ENCODE measurements at regions not wholly inside any gene's neighbourhood (a gene's known extent, or its start where the extent isn't known, plus 50 kb on each side); places are given as distances from the start of the nearest gene placed in this dataset.

DNA sequence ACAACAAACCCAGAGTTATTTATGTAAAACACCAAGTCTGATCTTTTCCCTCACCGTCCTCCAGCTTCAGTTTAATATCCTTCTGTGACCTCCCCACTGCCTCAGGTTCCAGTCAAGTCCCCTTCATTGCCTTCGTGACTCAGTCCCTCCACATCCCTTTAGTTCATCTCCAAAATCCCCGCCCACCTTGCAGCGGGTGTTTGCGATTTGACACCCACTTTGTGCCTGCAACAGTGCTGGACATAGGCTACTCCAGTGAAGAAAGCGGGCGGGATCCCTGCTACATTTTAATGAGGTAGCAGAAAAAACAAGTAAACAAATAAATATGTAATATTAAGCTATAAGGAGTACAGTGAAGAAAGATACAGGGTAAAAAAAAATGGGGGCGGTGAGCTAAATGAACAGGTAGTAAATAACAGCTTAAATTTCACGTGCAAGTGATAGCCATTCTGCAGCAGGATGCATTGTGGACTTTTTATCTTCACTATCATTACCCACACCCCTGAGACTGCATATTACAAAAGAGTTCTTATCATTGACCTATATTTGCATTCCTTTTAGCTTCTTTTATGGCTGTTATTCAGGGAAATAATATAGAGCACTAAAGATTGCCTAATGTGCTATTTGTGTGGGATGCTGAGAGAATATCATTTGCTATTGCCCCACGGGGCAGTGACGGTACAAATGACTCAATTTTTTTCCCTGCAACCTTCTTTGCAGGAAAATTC is 222.8 kb upstream of the NUDT4 start:
- DNase-seq (ENCODE audit: low read depth in 2 of 2): no peak

DNA sequence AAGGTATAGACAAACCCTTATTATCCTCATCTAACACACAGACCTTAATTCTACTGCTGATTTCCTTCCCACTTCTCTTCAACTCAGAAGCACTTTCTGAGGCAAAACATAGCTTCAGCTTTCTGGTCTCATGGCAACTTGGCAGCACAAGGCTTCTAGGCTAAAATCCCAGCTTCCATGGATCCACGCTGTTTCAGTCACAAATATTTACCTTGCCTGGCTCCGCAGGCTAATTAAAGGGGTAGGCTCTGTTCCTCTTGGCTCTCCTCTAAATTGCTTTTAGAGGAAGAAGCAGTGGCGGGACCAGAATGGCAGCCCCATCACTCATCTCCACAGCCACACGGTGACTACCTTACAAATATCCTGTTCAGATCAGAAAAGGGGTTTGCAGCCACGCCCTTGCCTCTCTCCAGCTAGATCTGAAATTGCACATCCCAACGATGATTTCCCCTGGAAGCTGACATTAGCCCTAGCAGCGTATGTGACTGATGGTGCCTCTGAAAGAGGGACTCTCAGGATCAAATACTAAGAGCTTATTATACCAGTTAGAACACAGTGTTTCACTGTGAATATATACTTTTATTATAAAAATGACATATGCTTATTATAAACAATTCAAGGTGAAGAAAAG is 221.5 kb upstream of the NUDT4 start:
- no peak for DNase-seq (ENCODE audit: low read depth in 2 of 2)

DNA sequence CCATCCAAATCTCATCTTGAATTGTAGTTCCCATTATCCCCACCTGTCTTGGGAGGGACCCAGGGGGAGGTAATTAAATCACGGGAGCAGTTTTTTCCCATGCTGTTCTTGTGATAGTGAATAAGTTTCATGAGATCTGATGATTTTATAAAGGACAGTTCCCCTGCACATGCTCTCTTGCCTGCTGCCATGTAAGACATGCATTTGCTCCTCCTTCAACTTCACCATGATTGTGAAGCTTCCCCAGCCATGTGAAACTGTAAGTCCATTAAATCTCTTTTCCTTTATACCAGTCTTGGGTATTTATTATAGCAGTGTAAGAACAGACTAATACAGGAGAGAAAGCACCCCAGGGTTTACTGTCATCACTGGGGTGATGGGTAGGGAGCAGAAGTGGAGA is 220.4 kb upstream of the NUDT4 start:
- no peak for DNase-seq (ENCODE audit: low read depth in 2 of 2)

DNA sequence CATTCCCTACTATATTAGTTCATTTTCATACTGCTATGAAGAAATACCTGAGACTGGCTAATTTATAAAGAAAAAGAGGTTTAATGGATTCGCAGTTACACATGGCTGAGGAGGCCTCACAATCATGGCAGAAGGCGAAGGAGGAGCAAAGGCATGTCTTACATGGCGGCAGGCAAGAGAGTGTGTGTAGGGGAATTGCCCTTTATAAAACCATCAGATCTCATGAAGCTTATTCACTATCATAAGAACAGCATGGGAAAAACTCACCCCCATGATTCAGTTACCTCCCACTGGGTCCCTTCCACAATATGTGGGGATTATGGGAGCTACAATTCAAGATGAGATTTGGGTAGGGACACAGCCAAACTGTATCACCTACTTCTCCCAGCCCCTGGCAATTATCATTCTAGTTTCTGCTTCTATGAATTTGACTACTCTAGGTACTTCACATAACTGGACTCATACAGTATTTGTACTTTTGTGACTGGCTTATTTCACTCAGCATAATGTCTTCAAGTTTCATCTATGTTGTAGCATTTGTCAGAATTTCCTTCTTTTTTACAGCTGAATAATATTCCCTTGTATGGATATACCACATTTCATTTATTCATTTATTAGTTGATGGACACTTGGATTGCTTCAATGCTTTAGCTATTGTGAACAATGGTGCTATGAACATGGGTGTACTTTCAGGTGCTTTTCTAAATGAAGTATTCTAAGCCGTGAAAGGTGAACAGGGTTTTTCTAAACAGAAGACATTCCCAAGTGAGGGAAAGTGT is 219.5 kb upstream of the NUDT4 start:
- DNase-seq (ENCODE audit: low read depth in 2 of 2): no peak

DNA sequence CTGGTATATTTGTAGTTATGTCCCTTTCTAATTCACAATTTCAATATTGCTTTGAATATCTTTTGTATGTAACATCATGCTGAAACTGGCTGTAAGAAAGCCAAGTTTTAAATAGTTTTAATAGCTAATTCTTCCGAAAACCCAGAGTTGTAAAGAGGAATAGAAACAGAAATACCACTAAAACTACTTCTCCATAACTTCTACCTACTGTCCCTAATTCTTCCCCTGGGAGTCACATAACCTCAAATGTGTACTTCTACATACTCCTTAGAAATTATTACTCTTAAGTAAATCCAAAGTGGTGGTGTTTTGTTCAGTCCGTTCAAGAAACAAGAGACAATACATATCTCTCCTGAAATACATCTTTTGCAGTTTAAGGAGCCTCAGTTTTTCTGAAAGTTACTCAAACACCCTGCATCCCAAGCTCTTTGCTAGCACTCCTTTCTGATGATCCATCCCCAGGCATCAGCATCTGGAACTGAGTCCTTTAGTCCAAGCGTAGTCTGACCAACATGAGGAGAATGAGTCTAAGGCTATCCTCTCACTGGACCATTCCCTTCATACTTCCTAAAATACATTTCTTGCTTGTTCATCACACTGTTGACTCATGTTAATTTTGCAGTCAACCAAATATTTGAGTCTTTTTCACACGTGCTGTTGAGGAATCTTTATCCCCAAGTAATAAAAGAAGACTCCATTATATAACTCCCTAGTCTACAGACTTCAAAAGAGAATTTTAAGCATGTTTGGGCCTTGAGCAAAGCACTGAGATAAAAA is 214.3 kb upstream of the NUDT4 start:
- DNase-seq (ENCODE audit: low read depth in 2 of 2): no peak

DNA sequence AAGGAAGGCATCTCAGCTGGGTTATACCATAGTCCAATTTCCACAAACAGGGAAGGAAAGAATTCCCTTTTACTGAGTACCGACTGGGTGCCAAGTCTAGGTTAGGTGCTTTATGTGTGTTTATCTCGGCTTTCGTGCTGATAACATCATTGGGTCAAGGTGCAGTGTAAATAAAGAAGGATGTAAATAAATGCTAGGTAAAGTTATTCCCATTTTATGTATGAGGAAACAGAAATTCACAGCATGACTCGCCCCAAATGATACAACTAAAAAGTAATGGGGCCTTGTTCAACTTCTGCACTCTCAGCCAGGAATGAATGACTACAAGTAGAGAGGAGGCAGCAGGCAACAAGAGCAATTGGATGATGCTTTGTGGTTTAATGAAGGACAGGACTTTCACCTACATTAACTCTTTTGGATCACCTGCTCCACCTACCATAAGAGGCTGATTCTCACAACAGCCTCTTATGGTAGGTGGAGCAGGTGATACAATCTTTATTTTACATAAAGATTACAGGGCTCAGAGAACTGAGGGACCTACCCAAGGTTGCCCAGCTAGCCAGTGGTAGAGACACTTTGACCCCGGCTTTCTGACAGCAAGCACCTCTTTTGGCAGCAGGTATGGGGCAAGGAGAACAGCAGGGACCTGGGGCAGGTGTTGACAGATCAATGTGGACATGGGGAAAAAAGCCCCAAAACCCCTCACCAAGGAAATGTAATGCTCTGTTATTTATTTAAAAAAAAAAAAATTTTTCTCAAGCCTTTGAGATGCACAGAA is 213.4 kb upstream of the NUDT4 start:
- no peak for DNase-seq (ENCODE audit: low read depth in 2 of 2)

DNA sequence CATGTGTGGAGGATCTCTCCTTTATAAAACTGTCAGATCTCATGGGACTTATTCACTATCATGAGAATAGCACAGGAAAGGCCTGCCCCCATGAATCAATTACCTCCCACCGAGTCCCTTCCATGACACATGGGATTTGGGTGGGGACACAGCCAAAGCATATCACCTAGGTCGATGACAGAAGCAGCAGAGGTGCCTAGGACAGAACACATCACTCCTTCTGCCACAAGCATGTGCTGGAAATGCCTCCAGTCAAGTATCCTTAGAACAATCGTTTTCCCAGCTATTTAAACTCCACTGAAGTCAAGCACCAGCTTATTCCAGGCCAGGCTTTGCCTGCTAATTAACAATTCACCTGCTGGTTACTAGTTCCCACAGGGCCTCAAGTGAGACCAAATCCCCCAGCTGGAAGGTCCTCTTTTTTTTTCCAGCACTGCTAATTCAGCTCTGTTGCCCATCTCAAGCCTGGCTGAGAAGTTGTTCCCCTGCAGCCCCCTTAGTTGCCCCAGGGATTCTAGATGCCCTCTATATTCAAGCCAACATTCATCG is 212.3 kb upstream of the NUDT4 start:
- DNase-seq (ENCODE audit: low read depth in 2 of 2): no peak

DNA sequence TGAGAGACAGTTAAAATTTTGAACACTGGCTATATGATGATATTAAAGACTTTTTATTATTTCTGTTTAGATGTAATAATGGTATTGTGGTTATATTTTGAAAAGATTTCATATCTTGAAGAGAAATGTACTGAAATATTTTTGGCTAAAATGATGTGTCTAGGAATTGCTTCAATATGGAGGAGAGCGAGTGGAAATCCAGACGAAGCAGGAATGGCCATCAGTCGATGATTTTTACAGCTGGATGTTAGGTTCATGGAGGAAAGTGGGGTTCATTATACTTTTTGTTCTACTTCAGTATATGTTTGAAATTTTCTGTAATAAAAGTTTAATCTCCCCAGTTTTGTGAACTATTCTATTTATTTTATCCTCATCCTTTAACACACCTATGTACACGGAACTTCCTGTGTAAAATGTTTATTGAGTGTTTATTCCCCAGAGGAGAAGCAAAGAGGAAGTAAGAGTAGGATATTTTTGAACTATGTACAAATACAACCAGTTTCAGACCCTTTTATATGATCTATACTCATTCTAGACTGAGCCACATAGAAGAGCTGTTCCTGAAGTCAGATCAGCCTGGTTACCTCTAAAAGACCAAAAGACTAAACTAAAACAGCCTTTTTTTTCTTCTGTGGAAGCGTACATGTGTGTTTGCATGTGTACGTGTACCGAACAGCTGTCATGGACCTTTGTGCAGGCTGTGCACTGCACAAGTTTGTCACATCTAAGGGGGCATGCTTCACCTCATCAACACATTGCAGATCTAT is 211.0 kb upstream of the NUDT4 start:
- DNase-seq (ENCODE audit: low read depth in 2 of 2): no peak

DNA sequence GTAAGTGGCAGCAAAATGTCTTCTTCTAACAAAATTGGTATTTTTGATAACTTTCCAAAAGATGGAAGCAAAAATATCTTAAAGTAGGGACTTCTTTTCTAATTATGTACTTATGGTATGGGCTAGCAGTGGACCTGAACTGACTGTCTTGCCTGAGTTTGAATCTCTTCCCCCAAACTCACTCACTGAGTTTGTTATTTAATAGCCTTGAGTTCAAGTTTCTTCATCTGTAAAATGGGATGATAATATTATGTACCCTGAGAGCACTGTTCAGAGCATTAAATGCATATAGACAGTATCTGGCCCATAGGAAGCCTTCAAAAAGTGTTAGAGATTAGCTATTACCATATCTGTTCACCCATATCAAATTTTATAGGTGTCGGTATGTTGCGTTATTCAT is 210.4 kb upstream of the NUDT4 start:
- no peak for DNase-seq (ENCODE audit: low read depth in 2 of 2)

DNA sequence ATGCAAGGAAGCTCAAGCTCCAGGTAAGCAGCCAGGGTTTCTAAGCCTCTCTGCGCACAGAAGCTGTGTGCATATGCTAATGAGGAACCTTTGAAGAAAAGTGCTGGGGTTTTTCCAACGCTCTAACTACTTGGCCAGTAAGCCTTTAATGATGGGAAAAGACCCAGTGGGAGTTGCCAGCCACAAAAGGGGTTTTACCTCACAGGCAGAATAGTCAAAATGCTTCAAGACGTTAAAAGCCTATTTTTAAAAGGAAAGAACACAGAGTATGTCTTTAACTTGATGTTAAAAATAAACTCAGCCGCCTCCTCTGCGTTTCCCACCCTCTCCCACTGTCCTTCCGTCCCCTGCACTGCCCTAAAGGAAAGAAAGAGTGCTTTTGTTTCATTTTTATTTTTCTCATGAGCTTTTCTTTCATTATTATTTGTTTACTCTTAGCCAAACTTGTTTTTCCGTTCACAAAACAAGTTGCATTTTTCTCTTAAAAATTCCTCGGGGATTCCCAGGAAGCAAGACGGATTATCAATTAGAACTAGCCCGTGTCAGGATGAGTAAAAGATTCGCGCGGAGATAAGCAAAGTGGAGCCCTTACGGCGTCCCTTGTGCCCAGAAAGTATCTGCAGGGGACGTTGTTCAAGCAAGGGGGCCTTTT is 209.8 kb upstream of the NUDT4 start:
- DNase-seq (ENCODE audit: low read depth in 2 of 2): no peak

DNA sequence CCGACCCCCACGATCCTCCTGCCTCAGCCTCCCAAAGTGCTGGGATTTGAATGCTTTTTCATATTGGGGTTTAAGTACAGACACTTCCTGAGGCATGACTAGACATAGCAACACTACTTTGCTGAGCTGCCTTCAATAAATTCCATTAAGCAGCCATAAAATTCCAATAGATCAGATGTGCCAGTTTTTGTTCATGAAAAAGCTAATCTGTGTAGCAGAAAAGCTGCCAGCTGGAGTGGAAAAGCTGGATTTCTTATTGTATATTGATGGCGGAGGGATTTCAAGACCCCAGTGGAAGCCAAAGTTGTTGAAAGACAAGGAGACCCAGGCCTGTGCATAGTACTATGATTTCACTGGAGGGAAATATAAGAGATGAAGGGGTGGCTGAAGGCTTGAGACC is 209.0 kb upstream of the NUDT4 start:
- DNase-seq (ENCODE audit: low read depth in 2 of 2): no peak

DNA sequence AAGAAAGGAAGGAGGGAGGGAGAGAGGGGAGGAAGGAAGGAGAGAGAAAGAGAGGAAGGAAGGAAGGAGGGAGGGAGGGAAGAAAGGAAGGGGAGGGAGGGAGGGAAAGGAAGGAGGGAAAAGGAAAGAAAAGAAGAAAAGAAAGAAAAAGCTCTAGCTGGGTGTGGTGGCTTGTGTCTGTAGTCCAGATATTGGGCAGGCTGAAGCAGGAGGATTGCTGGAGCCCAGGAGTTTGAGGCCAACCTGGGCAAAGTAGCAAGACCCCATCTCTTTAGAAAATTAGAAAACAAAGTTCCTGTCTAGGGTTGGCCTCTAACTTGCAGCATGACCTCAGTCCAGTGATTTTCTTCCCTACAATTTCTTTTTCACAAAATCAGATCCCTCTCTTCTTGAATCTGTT is 208.2 kb upstream of the NUDT4 start:
- DNase-seq (ENCODE audit: low read depth in 2 of 2): no peak

DNA sequence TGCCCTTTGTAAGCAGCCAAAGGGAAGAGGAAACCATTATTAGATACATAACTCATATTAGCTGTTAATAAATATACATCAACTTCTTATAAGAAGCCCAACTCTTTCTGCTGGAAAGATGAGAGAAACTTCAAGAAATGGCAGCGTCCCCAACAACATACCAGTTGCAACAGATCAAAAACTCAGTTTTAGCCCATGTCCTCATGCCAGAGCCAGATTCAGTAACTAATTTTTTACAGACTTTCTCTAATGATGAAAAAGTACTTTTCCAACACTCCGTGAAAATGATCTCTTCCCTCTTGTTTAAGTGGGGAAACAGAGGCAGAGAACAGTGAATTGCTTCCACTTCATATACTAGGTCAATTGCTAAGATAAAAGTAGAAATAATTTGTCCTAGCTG is 206.8 kb upstream of the NUDT4 start:
- no peak for DNase-seq (ENCODE audit: low read depth in 2 of 2)

DNA sequence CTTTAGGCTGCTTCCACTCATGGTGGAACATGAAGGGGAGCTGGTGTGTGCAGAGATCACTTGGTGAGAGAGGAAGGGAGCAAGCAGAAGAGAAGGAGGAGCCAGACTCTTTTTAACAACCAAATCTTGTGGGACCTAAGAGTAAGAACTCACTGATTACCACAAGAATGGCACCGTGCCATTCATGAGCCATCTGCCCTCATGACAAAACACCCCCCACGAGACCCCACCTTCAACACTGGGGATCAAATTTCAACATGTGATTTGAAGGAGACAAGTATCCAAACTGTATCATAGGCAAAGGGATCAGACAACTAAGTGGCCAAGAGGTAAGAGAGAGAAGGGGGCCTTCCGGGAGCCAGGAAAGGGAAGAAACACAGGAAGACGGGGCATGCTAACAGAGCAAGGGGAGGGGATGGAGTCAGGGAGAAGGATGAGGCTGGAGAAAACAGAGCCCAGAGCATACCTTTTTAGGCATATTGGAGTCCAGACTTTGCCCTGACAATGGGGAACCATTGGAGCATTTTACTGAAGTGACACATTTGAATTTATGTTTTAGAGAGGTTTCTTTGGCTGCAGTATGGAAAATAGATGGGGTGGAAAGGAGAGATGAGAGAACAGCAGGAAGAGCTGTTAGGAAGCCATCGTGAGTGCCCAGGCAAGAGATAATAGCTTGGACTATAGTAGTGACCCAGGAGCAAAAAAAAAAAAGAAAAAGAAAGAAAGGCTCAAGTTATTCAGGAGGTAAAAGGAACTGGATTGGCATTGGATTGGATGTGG is 204.4 kb upstream of the NUDT4 start:
- DNase-seq (ENCODE audit: low read depth in 2 of 2): no peak

DNA sequence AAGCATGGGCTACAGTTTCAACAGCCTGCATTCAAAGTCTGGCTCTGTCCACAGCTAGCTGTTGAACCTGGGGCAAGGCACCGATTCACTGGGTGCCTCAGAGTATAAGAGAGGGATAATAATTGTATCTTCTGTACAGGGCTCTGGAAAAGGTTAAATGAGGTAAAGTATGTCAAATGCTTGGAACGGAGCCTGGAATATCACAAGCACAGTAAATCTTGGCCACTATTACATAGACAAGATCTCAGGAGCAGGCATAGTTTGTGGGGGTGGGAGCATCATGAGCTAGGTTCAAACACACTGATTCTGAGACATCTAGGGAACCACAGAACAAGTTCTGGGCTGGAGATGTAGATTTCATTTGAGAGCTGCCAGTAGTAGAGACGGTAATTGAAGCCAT is 203.7 kb upstream of the NUDT4 start:
- no peak for DNase-seq (ENCODE audit: low read depth in 2 of 2)

DNA sequence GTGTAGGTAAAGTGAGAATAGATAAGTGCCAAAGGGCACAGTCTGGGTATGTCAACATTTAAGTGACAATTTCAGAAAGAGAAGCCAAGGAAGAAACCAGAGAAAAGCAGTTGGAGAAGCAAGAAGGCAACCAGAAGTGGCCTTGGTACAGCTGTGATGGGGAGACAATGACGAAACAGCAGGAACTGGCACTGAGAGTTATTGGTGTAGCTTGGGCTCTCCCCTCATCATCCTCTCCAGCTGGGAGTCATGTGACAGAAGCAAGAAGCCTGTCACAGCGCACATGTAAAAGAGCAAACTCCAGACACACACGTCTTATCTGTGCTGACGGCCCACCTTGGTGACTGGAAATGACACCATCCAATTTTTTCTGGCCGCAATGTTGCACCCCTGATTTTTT is 203.3 kb upstream of the NUDT4 start:
- DNase-seq (ENCODE audit: low read depth in 2 of 2): no peak

DNA sequence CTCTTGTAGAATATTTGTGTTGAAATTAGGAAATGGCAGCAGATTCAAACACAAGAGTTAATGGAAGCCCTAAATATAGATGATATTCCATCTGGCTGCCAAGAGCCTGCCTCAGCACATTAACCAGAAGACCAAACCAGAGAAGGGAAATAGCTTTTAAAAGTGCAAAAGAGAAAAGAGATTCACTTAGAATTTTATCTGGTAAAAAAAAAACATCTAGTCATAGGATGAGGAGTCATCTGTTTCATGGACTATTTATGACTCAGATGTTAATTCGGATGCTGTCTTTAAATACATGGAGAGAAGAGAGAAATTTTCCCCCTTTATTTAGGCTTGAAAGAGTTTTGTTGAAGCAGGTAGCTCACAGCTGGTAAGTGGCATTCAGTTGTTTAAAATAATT is 201.6 kb upstream of the NUDT4 start:
- DNase-seq (ENCODE audit: low read depth in 2 of 2): no peak

DNA sequence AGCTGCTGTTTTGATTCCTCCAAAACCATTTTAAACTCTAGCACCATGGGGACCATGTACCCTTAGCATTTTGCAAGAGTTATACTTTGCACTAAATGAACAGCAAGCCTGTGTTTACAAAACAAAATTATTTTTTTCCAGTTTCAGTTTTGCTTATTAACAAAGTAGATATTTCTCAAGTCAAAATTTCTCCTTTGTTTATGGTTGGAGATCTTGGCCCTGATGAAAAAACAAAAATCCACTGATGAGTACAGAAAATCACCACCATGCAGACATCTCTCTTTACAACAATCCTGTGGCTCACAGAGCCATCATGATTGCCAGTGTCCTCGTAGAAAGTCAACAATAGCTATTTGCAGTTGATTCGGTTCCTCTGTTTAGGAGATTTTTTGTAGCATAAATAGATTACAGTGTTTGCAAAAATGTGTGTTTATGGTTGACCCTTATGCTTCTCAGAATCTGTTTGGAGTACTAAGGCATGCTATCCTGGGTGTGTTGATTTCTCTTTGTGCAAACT is 201.1 kb upstream of the NUDT4 start:
- no peak for DNase-seq (ENCODE audit: low read depth in 2 of 2)

All from stimulated activated CD4-positive, alpha-beta T cell treated with anti-CD3 and anti-CD28 coated beads, Interleukin-1b, Interleukin-23, amount 100 ng/mL, for 1 hour (primary cell).